H9 (cell line): ENCODE measurements at regions not wholly inside any gene's neighbourhood (a gene's known extent, or its start where the extent isn't known, plus 50 kb on each side); places are given as distances from the start of the nearest gene placed in this dataset.

Source experiments
- DNase-seq: peaks from one replicate; pipeline ENCODE4 v3.0.0-alpha.2; 2017
- H2AFZ ChIP-seq: one replicate; pipeline ENCODE4 v1.6.1; 2013; ENCODE audit warnings: mild to moderate bottlenecking, low read length, control low read depth, moderate library complexity
- H2AK5ac ChIP-seq: 2 replicates; pipeline ENCODE4 v1.6.1; 2013; ENCODE audit warnings: low read length, control low read depth, mixed read lengths; ENCODE audit not compliant: insufficient read length
- H2BK120ac ChIP-seq: one replicate; pipeline ENCODE4 v1.6.1; 2013; ENCODE audit warnings: low read depth, mild to moderate bottlenecking, low read length, control low read depth, inconsistent platforms; ENCODE audit not compliant: poor library complexity, severe bottlenecking
- H2BK12ac ChIP-seq: 2 replicates; pipeline ENCODE4 v1.6.1; 2013; ENCODE audit warnings: low read length, control low read depth, mixed read lengths, low read depth; ENCODE audit not compliant: insufficient read length
- H2BK15ac ChIP-seq: 2 replicates; pipeline ENCODE4 v1.6.1; 2013; ENCODE audit warnings: low read depth, low read length, control low read depth
- H2BK20ac ChIP-seq: one replicate; pipeline ENCODE4 v1.6.1; 2013; ENCODE audit warnings: low read depth, mild to moderate bottlenecking, low read length, control low read depth, inconsistent platforms; ENCODE audit not compliant: poor library complexity, severe bottlenecking
- H2BK5ac ChIP-seq: 2 replicates; pipeline ENCODE4 v1.6.1; 2013; ENCODE audit warnings: low read length, control low read depth, mixed read lengths; ENCODE audit not compliant: insufficient read length
- H3K14ac ChIP-seq: 2 replicates; pipeline ENCODE4 v1.6.1; 2013; ENCODE audit warnings: low read length, control low read depth; ENCODE audit not compliant: insufficient read depth
- H3K18ac ChIP-seq: 2 replicates; pipeline ENCODE4 v1.6.1; 2013; ENCODE audit warnings: low read depth, mild to moderate bottlenecking, mixed read lengths, low read length, control low read depth; ENCODE audit not compliant: insufficient read length
- H3K23ac ChIP-seq: 2 replicates; pipeline ENCODE4 v1.6.1; 2013; ENCODE audit warnings: low read length, control low read depth, mixed read lengths, low read depth; ENCODE audit not compliant: insufficient read length
- H3K23me2 ChIP-seq: 2 replicates; pipeline ENCODE4 v1.6.1; 2013; ENCODE audit warnings: low read depth, mild to moderate bottlenecking, mixed read lengths, low read length, control low read depth; ENCODE audit not compliant: insufficient read length, poor library complexity, severe bottlenecking
- H3K27ac ChIP-seq: 2 replicates; pipeline ENCODE4 v1.5.1; 2013; ENCODE audit warnings: low read length, control low read depth, mixed read lengths, low read depth; ENCODE audit not compliant: insufficient read length
- H3K27me3 ChIP-seq: 2 replicates; pipeline ENCODE4 v1.6.1; 2013; ENCODE audit warnings: low read length, control low read depth, inconsistent platforms; ENCODE audit not compliant: insufficient read depth
- H3K4ac ChIP-seq: 2 replicates; pipeline ENCODE4 v1.6.1; 2013; ENCODE audit warnings: low read depth, mild to moderate bottlenecking, control low read depth, inconsistent platforms, low read length, moderate library complexity
- H3K4me1 ChIP-seq: 2 replicates; pipeline ENCODE4 v1.6.1; 2013; ENCODE audit warnings: low read length, control low read depth, inconsistent platforms; ENCODE audit not compliant: insufficient read depth
- H3K4me2 ChIP-seq: 2 replicates; pipeline ENCODE4 v1.6.1; 2013; ENCODE audit warnings: low read length, control low read depth, mixed read lengths; ENCODE audit not compliant: insufficient read length, insufficient read depth
- H3K56ac ChIP-seq: 2 replicates; pipeline ENCODE4 v1.6.1; 2013; ENCODE audit warnings: low read depth, mild to moderate bottlenecking, mixed read lengths, low read length, control low read depth; ENCODE audit not compliant: insufficient read length
- H3K79me1 ChIP-seq: 2 replicates; pipeline ENCODE4 v1.6.1; 2013; ENCODE audit warnings: low read depth, mild to moderate bottlenecking, moderate library complexity, low read length, control low read depth, inconsistent platforms; ENCODE audit not compliant: insufficient read depth, poor library complexity, severe bottlenecking
- H3K79me2 ChIP-seq: 2 replicates; pipeline ENCODE4 v1.6.1; 2013; ENCODE audit warnings: low read length, control low read depth, inconsistent platforms; ENCODE audit not compliant: insufficient read depth
- H3K9ac ChIP-seq: 2 replicates; pipeline ENCODE4 v1.6.1; 2013; ENCODE audit warnings: low read length, control low read depth, mixed read lengths; ENCODE audit not compliant: insufficient read length; ENCODE audit errors: extremely low read depth
- H3K9me3 ChIP-seq: one replicate; pipeline ENCODE4 v1.6.1; 2013; ENCODE audit warnings: low read depth, low read length, inconsistent platforms; ENCODE audit not compliant: control insufficient read depth
- H3T11ph ChIP-seq: one replicate; pipeline ENCODE4 v1.6.1; 2013; ENCODE audit warnings: mild to moderate bottlenecking, low read length, control low read depth, inconsistent platforms
- H4K20me1 ChIP-seq: one replicate; pipeline ENCODE4 v1.6.1; 2013; ENCODE audit not compliant: control insufficient read depth, insufficient read length, insufficient read depth
- H4K5ac ChIP-seq: 2 replicates; pipeline ENCODE4 v1.6.1; 2013; ENCODE audit warnings: low read depth, mild to moderate bottlenecking, mixed read lengths, low read length, control low read depth; ENCODE audit not compliant: insufficient read length
- H4K8ac ChIP-seq: replicated peaks from 2 replicates; pipeline ENCODE4 v1.6.1; 2013; ENCODE audit warnings: low read length, control low read depth, mixed read lengths, low read depth; ENCODE audit not compliant: insufficient read length
- H4K91ac ChIP-seq: 2 replicates; pipeline ENCODE4 v1.6.1; 2013; ENCODE audit warnings: low read depth, mild to moderate bottlenecking, moderate library complexity, mixed read lengths, low read length, control low read depth; ENCODE audit not compliant: insufficient read length
- H3K27ac Mint-ChIP-seq, 3 experiments: 2 replicates in 2 of 3; 3 replicates in 1 of 3; pipeline ENCODE4 v1.8.0; 2020 to 2021; ENCODE audit warnings: mixed read lengths in 3 of 3, mild to moderate bottlenecking in 1 of 3, moderate library complexity in 1 of 3
- H3K27me3 Mint-ChIP-seq: 2 replicates; pipeline ENCODE4 v1.8.0; 2021; ENCODE audit warnings: low read depth, mild to moderate bottlenecking, moderate library complexity, mixed read lengths
- H3K36me3 Mint-ChIP-seq, 3 experiments: 2 replicates in 2 of 3; 3 replicates in 1 of 3; pipeline ENCODE4 v1.8.0; 2020 to 2021; ENCODE audit warnings: low read depth in 3 of 3, mixed read lengths in 3 of 3; ENCODE audit not compliant: insufficient read depth in 1 of 3
- H3K4me1 Mint-ChIP-seq, 2 experiments: 2 replicates each; pipeline ENCODE4 v1.8.0; 2020; ENCODE audit warnings: mixed read lengths in 2 of 2
- H3K4me3 Mint-ChIP-seq, 2 experiments: 2 replicates in 1 of 2; 3 replicates in 1 of 2; pipeline ENCODE4 v1.8.0; 2020 to 2021; ENCODE audit warnings: mild to moderate bottlenecking in 2 of 2, mixed read lengths in 2 of 2, moderate library complexity in 1 of 2
- H3K9me3 Mint-ChIP-seq, 2 experiments: 2 replicates in 1 of 2; 3 replicates in 1 of 2; pipeline ENCODE4 v1.8.0; 2020; ENCODE audit warnings: mild to moderate bottlenecking in 2 of 2, mixed read lengths in 2 of 2, moderate library complexity in 1 of 2
- CTCF ChIP-seq: fragments of 200-600 bp; sonication (generic); conservative IDR thresholded peaks from 3 replicates; pipeline ENCODE4 v1.8.0; 2021; ENCODE audit warnings: antibody characterized with exemption, mild to moderate bottlenecking
- WGBS: extraction: QIAGEN DNeasy Blood & Tissue Kit; methylation state at CpG from one replicate; pipeline ENCODE4 v1.1.7; 2013; ENCODE audit warnings: missing lambda C conversion rate, low lambda C conversion rate, mixed read lengths; ENCODE audit not compliant: insufficient read length; ENCODE audit errors: extremely low coverage; 5-methylcytosine and 5-hydroxymethylcytosine counted together

- no CpG with 5 or more reads among the region's 4 CpGs for WGBS
- Mint-ChIP-seq H3K36me3 (no peaks in the 10 kb centered on the region), H3K4me1 (peaks cover 10% of the 10 kb centered on the region in 2 experiments), H3K4me3 (no peak overlapping the region), H3K27me3 (no peaks in the 10 kb centered on the region), H3K9me3 (no peaks in the 10 kb centered on the region; a peak in 1 of 5 replicates), H3K27ac (no peak overlapping the region)
- Histone ChIP-seq H4K91ac (no peak overlapping the region), H2BK5ac (no peak overlapping the region), H3T11ph (no peak overlapping the region), H3K27ac (no peak overlapping the region), H3K79me2 (no peaks in the 10 kb centered on the region), H3K4me1 (peaks cover 4% of the 10 kb centered on the region; the same call in 1 of the 2 replicates), H2AK5ac (no peak overlapping the region), H4K8ac (no peak overlapping the region), H2BK12ac (no peak overlapping the region), H3K27me3 (no peaks in the 10 kb centered on the region), H3K18ac (no peak overlapping the region), H2BK20ac (no peak overlapping the region), H3K79me1 (no peaks in the 10 kb centered on the region), H2BK120ac (no peak overlapping the region), H3K4me2 (no peak overlapping the region), H3K4ac (no peak overlapping the region), H3K9ac (no peak overlapping the region), H4K5ac (no peak overlapping the region), H2AFZ (no peak overlapping the region), H3K14ac (no peak overlapping the region), H3K23ac (no peak overlapping the region), H2BK15ac (no peak overlapping the region), H3K9me3 (no peaks in the 10 kb centered on the region), H3K56ac (no peak overlapping the region), H3K23me2 (no peaks in the 10 kb centered on the region), H4K20me1 (no peaks in the 10 kb centered on the region)
- DNase-seq: no peak
- no peak for TF ChIP-seq CTCF
Measured at GRCh38 chr4:67344594-67345380, 200.5 kb downstream of the CENPC start.
